ENCODE measurements at regions not wholly inside any gene's neighbourhood (a gene's known extent, or its start where the extent isn't known, plus 50 kb on each side); places are given as distances from the start of the nearest gene placed in this dataset.

- POLR2A ChIA-PET, result no interaction called here
- CTCF ChIA-PET (ENCODE audit: low intra/inter-chr PET ratio), result no interaction called here
- intact Hi-C loops (cut with micrococcal nuclease), result no loop called here
- TF ChIP-seq ZNF354B (CRISPR knock-in tag; IDR thresholded peaks at IDR 0.05), result no peak
- no peak for TF ChIP-seq NCOA6 (IDR thresholded peaks at IDR 0.05)
- TF ChIP-seq EHMT2 (IDR thresholded peaks at IDR 0.05), result no peak
- TF ChIP-seq NFIC (IDR thresholded peaks at IDR 0.05), result no peak
- TF ChIP-seq PTTG1 (tag; IDR thresholded peaks at IDR 0.05; ENCODE audit: low read depth), result no peak
- no peak for TF ChIP-seq EZH2 (IDR thresholded peaks at IDR 0.05; ENCODE audit: borderline replicate concordance, low read depth, low read length)
- TF ChIP-seq KAT2B (IDR thresholded peaks at IDR 0.05; ENCODE audit: low read depth, low read length), result no peak
- TF ChIP-seq MEIS2 (IDR thresholded peaks at IDR 0.05; ENCODE audit: partially characterized antibody), result no peak
- no peak for TF ChIP-seq ZEB2 (IDR thresholded peaks at IDR 0.05)
- TF ChIP-seq ZNF445 (CRISPR knock-in tag; IDR thresholded peaks at IDR 0.05; ENCODE audit: low read depth), result no peak
- TF ChIP-seq NR2F6 (CRISPR knock-in tag; IDR thresholded peaks at IDR 0.05), result no peak
- no peak for TF ChIP-seq HDAC8 (tag; IDR thresholded peaks at IDR 0.05)
- no peaks in the 10 kb centered on the region for H3K79me2 ChIP-seq (ENCODE audit: control insufficient read depth, insufficient read depth, low read length)
- H3K4me1 ChIP-seq (replicated peaks in 1 of 2; ENCODE audit: control insufficient read depth in 2 of 2, insufficient read depth in 2 of 2, low read length in 2 of 2), result no peaks in the 10 kb centered on the region
- 0% methylated on average over 5 of the region's 5 CpGs for WGBS (ENCODE audit: insufficient coverage, low coverage, missing lambda C conversion rate)
- H3K27me3 ChIP-seq (ENCODE audit: control insufficient read depth in 2 of 2, insufficient read depth in 2 of 2, low read length in 2 of 2), result peaks cover 4 to 24% of the 10 kb centered on the region in 2 experiments; a peak in 3 of 5 replicates
- BruUV-seq (replicated peaks), result no TSS peak
- FAIRE-seq (no peak), ATAC-seq (no peak), DNase-seq (ENCODE audit: extremely low read depth in 1 of 4, low spot score in 3 of 4) (no peak)
- in situ Hi-C loops (cut with MboI), result no loop called here
- no peak overlapping the region for H2AFZ ChIP-seq (ENCODE audit: low read depth, low read length)
- H4K20me1 ChIP-seq (replicated peaks; ENCODE audit: control insufficient read depth, insufficient read depth, low read length), result no peaks in the 10 kb centered on the region
- no peak overlapping the region for H3K9ac ChIP-seq (ENCODE audit: insufficient read depth in 1 of 2, low read depth in 2 of 2, low read length in 2 of 2)
- no peaks in the 10 kb centered on the region for H3K36me3 ChIP-seq (ENCODE audit: control insufficient read depth, insufficient read depth, low read length)
- no peak overlapping the region for H3K4me2 ChIP-seq (ENCODE audit: insufficient read depth, low read length)
- no peak overlapping the region for H3K4me3 ChIP-seq
- H3K9me3 ChIP-seq (replicated peaks; ENCODE audit: control insufficient read depth, insufficient read depth, low read depth, low read length), result no peaks in the 10 kb centered on the region
- H3K27ac ChIP-seq (ENCODE audit: extremely low read depth, low read depth, low read length), result no peak overlapping the region
- H3K9me1 ChIP-seq (ENCODE audit: control insufficient read depth, insufficient read depth, low read length), result no peaks in the 10 kb centered on the region
Measured at GRCh38 chr10:128390596-128390995, 264.4 kb upstream of the MKI67 start.

Data from K562 (cell line).